Uterus (tissue), 2 donors: ENCODE measurements at regions not wholly inside any gene's neighbourhood (a gene's known extent, or its start where the extent isn't known, plus 50 kb on each side); places are given as distances from the start of the nearest gene placed in this dataset.

Experiments
- CTCF ChIP-seq, 4 experiments: fragments of 200-600 bp in 2 of 4; fragments of 450-650 bp in 2 of 4; sonication (generic) in 2 of 4; IDR thresholded peaks; one replicate each; pipeline ENCODE4 v1.5.1; 2016 to 2019; ENCODE audit warnings: antibody characterized with exemption in 4 of 4, mild to moderate bottlenecking in 2 of 4, moderate library complexity in 1 of 4
- POLR2A ChIP-seq, 2 donors: fragments of 450-650 bp; IDR thresholded peaks; one replicate each; pipeline ENCODE4 v1.6.1; 2016; ENCODE audit warnings: antibody characterized with exemption in 2 of 2, mild to moderate bottlenecking in 1 of 2, moderate library complexity in 1 of 2

GRCh38 chr10:120666308-120666707, 184.9 kb upstream of the WDR11 start:
- TF ChIP-seq CTCF (IDR thresholded peaks at IDR 0.05) = no peak
- no peak for TF ChIP-seq POLR2A (IDR thresholded peaks at IDR 0.05)
